Activated CD8-positive, alpha-beta memory T cell treated with anti-CD3 and anti-CD28 coated beads, Interleukin-2, amount 50 U/mL, for 48 hours (primary cell): ENCODE measurements at regions not wholly inside any gene's neighbourhood (a gene's known extent, or its start where the extent isn't known, plus 50 kb on each side); places are given as distances from the start of the nearest gene placed in this dataset.

Source experiments
- DNase-seq: peaks from one replicate; pipeline ENCODE4 v3.0.0-alpha.2; 2020

GRCh38 chr2:234241656-234242458 is 191.4 kb downstream of the SPP2 start:
- DNase-seq, result no peak

GRCh38 chr2:234240917-234241316 is 190.4 kb downstream of the SPP2 start:
- no peak for DNase-seq

GRCh38 chr2:234235191-234235590 is 184.7 kb downstream of the SPP2 start:
- DNase-seq, result no peak

GRCh38 chr2:234231460-234231859 is 181.0 kb downstream of the SPP2 start:
- DNase-seq, result no peak

GRCh38 chr2:234219046-234219310 is 168.5 kb downstream of the SPP2 start:
- DNase-seq, result no peak

GRCh38 chr2:234218266-234219045 is 168.0 kb downstream of the SPP2 start:
- no peak for DNase-seq

GRCh38 chr2:234212534-234212933 is 162.0 kb downstream of the SPP2 start:
- no peak for DNase-seq

GRCh38 chr2:234211797-234212196 is 161.3 kb downstream of the SPP2 start:
- DNase-seq, result no peak

- DNase-seq, result no peak
Measured at GRCh38 chr2:234206738-234207137, 156.2 kb downstream of the SPP2 start.

- DNase-seq, result no peak
Measured at GRCh38 chr2:234204480-234204879, 154.0 kb downstream of the SPP2 start.

GRCh38 chr2:234203135-234203984 is 152.9 kb downstream of the SPP2 start:
- DNase-seq, result no peak

GRCh38 chr2:234202601-234203000 is 152.1 kb downstream of the SPP2 start:
- no peak for DNase-seq

GRCh38 chr2:234199996-234200395 is 149.5 kb downstream of the SPP2 start:
- DNase-seq, result no peak

GRCh38 chr2:234198976-234199375 is 148.5 kb downstream of the SPP2 start:
- DNase-seq, result no peak

GRCh38 chr2:234195516-234195915 is 145.0 kb downstream of the SPP2 start:
- no peak for DNase-seq

- no peak for DNase-seq
Measured at GRCh38 chr2:234193977-234194563, 143.6 kb downstream of the SPP2 start.

- no peak for DNase-seq
Measured at GRCh38 chr2:234191819-234192407, 141.4 kb downstream of the SPP2 start.

- no peak for DNase-seq
Measured at GRCh38 chr2:234189786-234190300, 139.3 kb downstream of the SPP2 start.

- DNase-seq, result no peak
Measured at GRCh38 chr2:234189230-234189629, 138.7 kb downstream of the SPP2 start.

- no peak for DNase-seq
Measured at GRCh38 chr2:234187646-234188174, 137.2 kb downstream of the SPP2 start.

- no peak for DNase-seq
Measured at GRCh38 chr2:234181121-234181520, 130.6 kb downstream of the SPP2 start.

- DNase-seq, result no peak
Measured at GRCh38 chr2:234179031-234179363, 128.5 kb downstream of the SPP2 start.
